Transverse colon (tissue), 4 donors: ENCODE measurements at regions not wholly inside any gene's neighbourhood (a gene's known extent, or its start where the extent isn't known, plus 50 kb on each side); places are given as distances from the start of the nearest gene placed in this dataset.

Source experiments
- CTCF ChIP-seq, 5 experiments: fragments of 200-600 bp in 3 of 5; fragments of 450-650 bp in 2 of 5; sonication (generic) in 3 of 5; IDR thresholded peaks; 1 replicate in 2 of 5; 2 replicates in 3 of 5; pipeline ENCODE4 v1.5.1; 2016 to 2017; ENCODE audit warnings: antibody characterized with exemption in 5 of 5, inconsistent platforms in 3 of 5, mild to moderate bottlenecking in 2 of 5, moderate library complexity in 1 of 5
- EP300 ChIP-seq: sonication (generic); formaldehyde crosslinking; IDR thresholded peaks from one replicate; pipeline ENCODE4 v1.6.1; 2017; ENCODE audit warnings: antibody characterized with exemption, low read depth
- POLR2AphosphoS5 ChIP-seq, 3 donors: sonication (generic); formaldehyde crosslinking; IDR thresholded peaks; one replicate each; pipeline ENCODE4 v1.6.1; 2016; ENCODE audit warnings: antibody characterized with exemption in 3 of 3

- TF ChIP-seq CTCF (IDR thresholded peaks at IDR 0.05): no peak
- TF ChIP-seq POLR2AphosphoS5 (IDR thresholded peaks at IDR 0.05): no peak
- TF ChIP-seq EP300: no peak
These were observed 174.4 kb downstream of the RPIA start for GRCh38 chr2:88865801-88866371.
